Gastroesophageal sphincter (tissue), 4 donors: ENCODE measurements at regions not wholly inside any gene's neighbourhood (a gene's known extent, or its start where the extent isn't known, plus 50 kb on each side); places are given as distances from the start of the nearest gene placed in this dataset.
A peak's percentile ranks its signal among the peaks of the same experiment; 100 is the strongest.

Experiments
- ATAC-seq: fragments of 150-250 bp; one replicate; pipeline ENCODE4 v1.9.1; 2016; ENCODE audit warnings: mild to moderate bottlenecking, moderate library complexity
- H3K27ac ChIP-seq, 4 donors: fragments of 200-600 bp; sonication (generic) in 3 of 4; 1 replicate in 3 of 4; 2 replicates in 1 of 4; pipeline ENCODE4 v1.5.1; 2016 to 2019
- H3K27me3 ChIP-seq: fragments of 200-600 bp; sonication (generic); one replicate; pipeline ENCODE4 v1.5.1; 2019
- H3K36me3 ChIP-seq, 2 donors: fragments of 200-600 bp; sonication (generic); one replicate each; pipeline ENCODE4 v1.5.1; 2019; ENCODE audit warnings: control low read depth in 1 of 2
- H3K4me1 ChIP-seq, 3 donors: fragments of 200-600 bp; sonication (generic); 1 replicate in 2 of 3; 2 replicates in 1 of 3; pipeline ENCODE4 v1.5.1; 2016 to 2019; ENCODE audit warnings: control low read depth in 2 of 3
- H3K4me3 ChIP-seq, 2 donors: fragments of 200-600 bp; sonication (generic); one replicate each; pipeline ENCODE4 v1.5.1; 2019; ENCODE audit warnings: mild to moderate bottlenecking in 1 of 2, moderate library complexity in 1 of 2
- H3K9me3 ChIP-seq, 3 donors: fragments of 200-600 bp; sonication (generic); one replicate each; pipeline ENCODE4 v1.5.1; 2017 to 2019; ENCODE audit warnings: control low read depth in 2 of 3
- EP300 ChIP-seq: sonication (generic); formaldehyde crosslinking; IDR thresholded peaks from one replicate; pipeline ENCODE4 v1.6.1; 2017; ENCODE audit warnings: antibody characterized with exemption, mild to moderate bottlenecking
- POLR2A ChIP-seq, 2 donors: fragments of 450-650 bp; IDR thresholded peaks; one replicate each; pipeline ENCODE4 v1.6.1; 2017; ENCODE audit warnings: antibody characterized with exemption in 2 of 2, mild to moderate bottlenecking in 2 of 2, moderate library complexity in 1 of 2
- POLR2AphosphoS5 ChIP-seq: sonication (generic); formaldehyde crosslinking; IDR thresholded peaks from one replicate; pipeline ENCODE4 v1.6.1; 2017; ENCODE audit warnings: antibody characterized with exemption
- WGBS, 2 donors: methylation state at CpG; one replicate each; pipeline ENCODE4 v1.1.5; 2018; ENCODE audit warnings: low coverage in 1 of 2; 5-methylcytosine and 5-hydroxymethylcytosine counted together
- TF ChIP-seq, protein P1 (sequence below), 4 experiments: fragments of 200-600 bp in 2 of 4; fragments of 450-650 bp in 2 of 4; sonication (generic) in 1 of 4; IDR thresholded peaks; one replicate each; pipeline ENCODE4 v1.5.1; 2017 to 2019; ENCODE audit warnings: antibody characterized with exemption in 4 of 4, mild to moderate bottlenecking in 2 of 4, moderate library complexity in 2 of 4

DNA sequence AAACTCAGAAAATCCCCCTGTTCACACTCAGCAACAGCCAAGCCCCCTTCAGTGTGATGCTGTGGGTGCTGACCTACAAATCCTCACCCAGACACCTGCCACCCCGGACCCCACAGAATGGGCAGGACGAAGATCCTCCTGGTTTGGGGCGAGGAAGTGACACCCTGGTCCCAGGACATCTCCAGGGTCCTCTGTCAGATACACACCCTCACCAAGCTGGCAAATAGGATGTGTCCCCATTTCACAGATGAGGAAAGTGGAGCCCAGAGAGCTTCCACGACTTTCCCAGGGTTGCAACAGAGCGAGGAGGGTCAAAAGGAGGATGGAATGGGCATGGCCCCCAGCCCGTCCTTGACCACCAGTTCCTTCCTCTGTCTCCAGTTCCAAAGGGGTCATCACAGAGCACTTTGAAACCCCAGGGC is 92.0 kb upstream of the AFDN start:
- Histone ChIP-seq H3K4me1 (peaks cover 0 to 18% (median 8%) of the 10 kb centered on the region in 3 donors), H3K9me3 (no peaks in the 10 kb centered on the region), H3K27me3 (peaks cover 3% of the 10 kb centered on the region), H3K36me3 (no peaks in the 10 kb centered on the region), H3K27ac (peak overlapping the region in 1 of 4 donors; percentile 61), H3K4me3 (no peak overlapping the region)
- no peak for ATAC-seq
- WGBS, 2 donors, result 79 to 84% methylated on average over 3 of the region's 6 CpGs
- no peak for TF ChIP-seq POLR2A (IDR thresholded peaks at IDR 0.05)
- TF ChIP-seq, protein P1, sequence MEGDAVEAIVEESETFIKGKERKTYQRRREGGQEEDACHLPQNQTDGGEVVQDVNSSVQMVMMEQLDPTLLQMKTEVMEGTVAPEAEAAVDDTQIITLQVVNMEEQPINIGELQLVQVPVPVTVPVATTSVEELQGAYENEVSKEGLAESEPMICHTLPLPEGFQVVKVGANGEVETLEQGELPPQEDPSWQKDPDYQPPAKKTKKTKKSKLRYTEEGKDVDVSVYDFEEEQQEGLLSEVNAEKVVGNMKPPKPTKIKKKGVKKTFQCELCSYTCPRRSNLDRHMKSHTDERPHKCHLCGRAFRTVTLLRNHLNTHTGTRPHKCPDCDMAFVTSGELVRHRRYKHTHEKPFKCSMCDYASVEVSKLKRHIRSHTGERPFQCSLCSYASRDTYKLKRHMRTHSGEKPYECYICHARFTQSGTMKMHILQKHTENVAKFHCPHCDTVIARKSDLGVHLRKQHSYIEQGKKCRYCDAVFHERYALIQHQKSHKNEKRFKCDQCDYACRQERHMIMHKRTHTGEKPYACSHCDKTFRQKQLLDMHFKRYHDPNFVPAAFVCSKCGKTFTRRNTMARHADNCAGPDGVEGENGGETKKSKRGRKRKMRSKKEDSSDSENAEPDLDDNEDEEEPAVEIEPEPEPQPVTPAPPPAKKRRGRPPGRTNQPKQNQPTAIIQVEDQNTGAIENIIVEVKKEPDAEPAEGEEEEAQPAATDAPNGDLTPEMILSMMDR (IDR thresholded peaks at IDR 0.05), result no peak
- TF ChIP-seq EP300, result no peak
- no peak for TF ChIP-seq POLR2AphosphoS5

DNA sequence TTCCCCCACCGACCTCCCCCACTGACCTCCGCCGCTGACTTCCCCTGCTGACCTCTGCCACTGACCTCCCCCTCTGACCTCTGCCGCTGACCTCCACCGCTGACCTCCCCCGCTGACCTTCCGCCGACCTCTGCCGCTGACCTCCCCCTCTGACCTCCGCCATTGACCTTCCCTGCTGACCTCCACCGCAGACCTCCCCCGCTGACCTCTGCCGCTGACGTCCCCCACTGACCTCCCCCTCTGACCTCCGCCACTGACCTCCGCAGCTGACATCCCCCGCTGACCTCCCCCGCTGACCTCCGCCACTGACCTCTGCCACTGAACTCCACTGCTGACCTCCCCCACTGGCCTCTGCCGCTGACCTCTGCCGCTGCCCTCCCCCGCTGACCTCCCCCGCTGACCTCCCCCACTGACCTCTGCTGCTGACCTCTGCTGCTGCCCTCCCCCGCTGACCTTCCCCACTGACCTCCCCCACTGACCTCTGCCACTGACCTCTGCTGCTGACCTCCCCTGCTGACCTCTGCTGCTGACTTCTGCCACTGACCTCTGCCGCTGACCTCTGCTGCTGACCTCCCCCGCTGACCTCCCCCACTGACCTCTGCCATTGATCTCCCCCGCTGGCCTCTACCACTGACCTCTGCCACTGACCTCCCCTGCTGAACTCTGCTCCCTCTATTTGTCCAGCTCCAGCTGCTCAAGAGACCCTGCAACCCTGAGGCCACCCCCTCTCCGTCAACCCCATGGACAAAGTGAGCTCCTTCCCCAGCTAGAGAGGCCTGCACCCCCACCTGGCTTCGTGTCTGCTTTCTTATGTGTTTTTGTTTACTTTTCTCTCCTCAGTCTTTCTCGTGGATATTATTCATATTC is 91.4 kb upstream of the AFDN start:
- H3K9me3 ChIP-seq, result no peaks in the 10 kb centered on the region
- WGBS, 2 donors, result 69 to 76% methylated on average over 16 to 23 of the region's 30 CpGs
- no peak overlapping the region for H3K4me3 ChIP-seq
- H3K27me3 ChIP-seq, result peaks cover 3% of the 10 kb centered on the region
- no peak overlapping the region for H3K27ac ChIP-seq
- no peaks in the 10 kb centered on the region for H3K36me3 ChIP-seq
- peaks cover 0 to 18% (median 8%) of the 10 kb centered on the region in 3 donors for H3K4me1 ChIP-seq
- TF ChIP-seq POLR2A (IDR thresholded peaks at IDR 0.05) (no peak), EP300 (no peak), POLR2AphosphoS5 (no peak)
- TF ChIP-seq, protein P1 (IDR thresholded peaks at IDR 0.05), result no peak
- ATAC-seq, result no peak

DNA sequence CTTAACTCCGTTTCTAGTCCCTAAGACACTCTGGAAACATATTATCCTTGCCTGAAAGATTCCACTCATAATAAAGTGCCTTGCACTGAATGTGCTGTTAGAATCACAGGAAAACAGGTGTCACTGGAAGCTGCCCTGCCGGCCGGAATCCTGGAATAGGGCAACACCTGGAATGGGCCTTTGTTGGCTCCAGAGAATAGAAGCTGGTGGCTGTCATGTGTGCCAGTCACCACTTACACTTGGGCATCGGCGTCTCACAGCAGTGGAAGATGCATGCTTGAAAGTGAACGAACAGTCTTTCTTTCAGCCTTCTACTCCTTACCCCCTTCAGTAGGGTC is 90.8 kb upstream of the AFDN start:
- no peak for ATAC-seq
- Histone ChIP-seq H3K4me3 (no peak overlapping the region), H3K9me3 (no peaks in the 10 kb centered on the region), H3K36me3 (no peaks in the 10 kb centered on the region), H3K4me1 (peaks cover 0 to 18% (median 8%) of the 10 kb centered on the region in 3 donors), H3K27ac (no peak overlapping the region), H3K27me3 (peaks cover 3% of the 10 kb centered on the region)
- 71 to 92% methylated on average over 2 to 5 of the region's 6 CpGs for WGBS, 2 donors
- no peak for TF ChIP-seq POLR2A (IDR thresholded peaks at IDR 0.05)
- no peak for TF ChIP-seq POLR2AphosphoS5
- TF ChIP-seq, protein P1 (IDR thresholded peaks at IDR 0.05), result no peak
- no peak for TF ChIP-seq EP300

DNA sequence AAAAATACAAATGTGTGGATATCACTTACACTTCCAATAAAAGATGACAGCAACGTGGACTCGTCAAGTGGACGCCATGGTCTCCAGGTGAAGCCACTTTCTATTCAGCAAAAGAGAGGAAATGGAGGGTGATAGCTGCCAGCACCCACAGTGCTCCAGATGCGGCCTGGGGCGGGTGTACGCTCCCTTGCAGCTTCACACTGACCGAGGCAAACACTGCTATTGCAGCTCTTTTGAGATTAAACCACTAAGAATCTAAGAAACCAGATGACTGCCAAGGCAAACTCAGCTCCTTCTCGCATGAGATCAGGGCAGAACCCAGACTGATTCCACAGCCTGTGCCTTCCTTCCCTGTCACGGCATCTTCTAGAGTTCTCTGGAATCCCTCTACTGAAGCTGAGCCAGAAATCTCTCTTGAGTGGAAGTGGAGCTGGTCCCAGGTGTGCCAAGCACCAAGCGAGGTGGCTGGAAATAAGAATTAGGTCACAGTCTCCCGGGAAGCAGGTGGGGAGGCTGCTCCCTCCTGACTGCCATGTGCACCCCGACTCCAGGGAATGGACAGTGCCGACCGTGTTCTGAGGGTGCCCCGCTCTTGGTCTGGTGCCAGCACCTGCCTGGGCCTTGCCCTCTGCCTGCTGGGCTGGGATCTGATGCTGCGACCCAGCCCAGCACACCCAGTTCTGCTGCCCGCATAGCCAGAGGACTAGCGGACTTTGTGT is 90.1 kb upstream of the AFDN start:
- H3K36me3 ChIP-seq, result no peaks in the 10 kb centered on the region
- no peaks in the 10 kb centered on the region for H3K9me3 ChIP-seq
- H3K4me3 ChIP-seq, result no peak overlapping the region
- H3K27ac ChIP-seq, result no peak overlapping the region
- peaks cover 0 to 18% (median 8%) of the 10 kb centered on the region in 3 donors for H3K4me1 ChIP-seq
- peaks cover 3% of the 10 kb centered on the region for H3K27me3 ChIP-seq
- no peak for TF ChIP-seq POLR2A (IDR thresholded peaks at IDR 0.05)
- TF ChIP-seq POLR2AphosphoS5, result no peak
- TF ChIP-seq EP300, result no peak
- TF ChIP-seq, protein P1 (IDR thresholded peaks at IDR 0.05), result no peak
- 81 to 88% methylated on average over 9 of the region's 18 CpGs for WGBS, 2 donors
- no peak for ATAC-seq
